ENCODE measurements at regions not wholly inside any gene's neighbourhood (a gene's known extent, or its start where the extent isn't known, plus 50 kb on each side); places are given as distances from the start of the nearest gene placed in this dataset.
"Not testable (repeated sequence)": the region's sequence is repeated elsewhere in the genome, so short reads cannot be mapped to it uniquely, and the experiment has no call there.

DNA sequence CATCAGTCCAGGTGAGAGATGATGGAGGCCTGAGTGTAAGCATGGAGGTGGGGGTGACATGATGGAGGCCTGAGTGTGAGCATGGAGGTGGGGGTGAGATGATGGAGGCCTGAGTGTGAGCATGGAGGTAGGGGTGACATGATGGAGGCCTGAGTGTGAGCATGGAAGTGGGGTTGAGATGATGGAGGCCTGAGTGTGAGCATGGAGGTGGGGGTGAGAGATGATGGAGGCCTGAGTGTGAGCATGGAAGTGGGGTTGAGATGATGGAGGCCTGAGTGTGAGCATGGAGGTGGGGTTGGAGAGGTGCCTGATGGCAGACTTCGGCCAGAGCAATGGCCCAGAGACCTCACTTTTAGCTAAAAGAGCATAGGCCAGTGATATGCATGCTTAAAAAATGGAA lies 269.9 kb upstream of the PLPP4 start:
- TF ChIP-seq ZNF408 (CRISPR knock-in tag; IDR thresholded peaks at IDR 0.05; ENCODE audit: low read depth) = not testable (repeated sequence)
- TF ChIP-seq, protein P1, sequence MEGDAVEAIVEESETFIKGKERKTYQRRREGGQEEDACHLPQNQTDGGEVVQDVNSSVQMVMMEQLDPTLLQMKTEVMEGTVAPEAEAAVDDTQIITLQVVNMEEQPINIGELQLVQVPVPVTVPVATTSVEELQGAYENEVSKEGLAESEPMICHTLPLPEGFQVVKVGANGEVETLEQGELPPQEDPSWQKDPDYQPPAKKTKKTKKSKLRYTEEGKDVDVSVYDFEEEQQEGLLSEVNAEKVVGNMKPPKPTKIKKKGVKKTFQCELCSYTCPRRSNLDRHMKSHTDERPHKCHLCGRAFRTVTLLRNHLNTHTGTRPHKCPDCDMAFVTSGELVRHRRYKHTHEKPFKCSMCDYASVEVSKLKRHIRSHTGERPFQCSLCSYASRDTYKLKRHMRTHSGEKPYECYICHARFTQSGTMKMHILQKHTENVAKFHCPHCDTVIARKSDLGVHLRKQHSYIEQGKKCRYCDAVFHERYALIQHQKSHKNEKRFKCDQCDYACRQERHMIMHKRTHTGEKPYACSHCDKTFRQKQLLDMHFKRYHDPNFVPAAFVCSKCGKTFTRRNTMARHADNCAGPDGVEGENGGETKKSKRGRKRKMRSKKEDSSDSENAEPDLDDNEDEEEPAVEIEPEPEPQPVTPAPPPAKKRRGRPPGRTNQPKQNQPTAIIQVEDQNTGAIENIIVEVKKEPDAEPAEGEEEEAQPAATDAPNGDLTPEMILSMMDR (IDR thresholded peaks at IDR 0.05 in 2 of 3, conservative IDR thresholded peaks at IDR 0.05 in 1 of 3; ENCODE audit: insufficient read depth in 2 of 3, low read depth in 1 of 3, low read length in 3 of 3) = not testable (repeated sequence)
